ENCODE measurements at regions not wholly inside any gene's neighbourhood (a gene's known extent, or its start where the extent isn't known, plus 50 kb on each side); places are given as distances from the start of the nearest gene placed in this dataset.

DNA sequence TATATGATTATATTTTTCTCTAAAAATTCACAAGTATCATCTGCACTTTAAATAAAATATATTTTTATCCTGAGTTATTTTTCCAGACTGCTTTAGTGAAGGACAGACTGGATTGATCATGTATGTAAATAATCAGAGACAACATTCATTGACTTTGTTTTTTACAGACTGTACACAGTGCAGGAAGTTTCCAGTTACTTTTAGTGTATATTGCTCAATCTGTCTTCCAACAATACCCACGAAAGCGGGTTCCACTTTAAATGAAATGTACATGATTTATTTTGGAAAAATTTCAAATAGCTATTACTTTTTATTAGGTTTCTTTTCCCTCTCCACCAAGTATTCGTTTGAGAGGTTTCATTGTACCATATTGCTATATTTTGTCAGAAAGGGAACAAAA lies 497.0 kb downstream of the FSCB start:
- DNase-seq (ENCODE audit: low spot score) = no peak

DNA sequence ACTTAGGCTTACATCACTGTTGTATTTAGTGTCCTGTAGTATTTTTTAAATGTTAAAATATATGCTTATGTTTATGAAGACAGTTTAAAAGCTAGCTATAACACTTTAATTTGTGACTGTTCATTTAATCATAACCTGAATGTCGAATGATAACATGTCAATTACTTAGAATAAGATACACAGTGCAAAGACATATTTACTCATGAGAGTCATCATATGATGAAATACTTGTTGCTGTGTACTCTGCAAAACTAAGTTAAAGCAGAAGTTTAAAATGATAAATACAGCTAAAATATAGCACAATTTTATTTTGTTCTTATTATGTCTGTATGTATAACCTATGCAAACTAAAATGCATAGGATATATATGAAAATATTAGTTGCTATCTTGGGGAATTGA lies 497.4 kb downstream of the FSCB start:
- DNase-seq (ENCODE audit: low spot score) = no peak

DNA sequence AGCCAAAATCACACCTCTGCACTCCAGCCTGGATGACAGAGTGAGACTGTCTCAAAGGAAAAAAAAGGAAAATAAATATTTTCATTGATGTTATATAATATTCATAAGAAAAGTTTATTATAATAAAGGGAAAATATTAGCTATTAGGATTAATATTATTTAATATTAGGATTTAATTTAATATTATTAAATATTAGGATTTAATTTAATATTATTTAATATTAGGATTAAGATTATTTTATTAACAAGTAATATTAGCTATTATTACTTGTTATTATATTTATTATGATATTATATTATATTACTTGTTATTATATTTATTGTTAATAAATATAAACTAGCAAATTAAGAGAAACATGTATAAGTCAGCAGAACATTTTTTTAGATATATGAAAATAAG lies 518.1 kb downstream of the FSCB start:
- DNase-seq (ENCODE audit: low spot score) = no peak

DNA sequence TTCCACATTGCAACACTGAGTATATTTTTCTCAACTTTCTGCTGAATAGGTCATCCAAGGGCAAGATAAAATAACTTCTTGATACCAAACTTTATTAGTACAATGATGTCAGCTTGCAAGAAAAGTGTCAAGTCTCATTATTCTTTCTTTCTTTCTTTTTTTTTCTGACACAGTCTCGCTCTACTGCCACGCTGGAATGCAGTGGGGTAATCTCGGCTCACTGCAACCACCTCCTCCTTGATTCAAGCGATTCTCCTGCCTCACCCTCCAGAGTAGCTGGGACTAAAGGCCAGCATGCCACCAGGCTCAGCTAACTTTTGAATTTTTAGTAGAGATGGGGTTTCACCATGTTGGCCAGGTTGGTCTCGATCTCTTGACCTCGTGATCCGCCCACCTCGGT lies 523.4 kb downstream of the FSCB start:
- no peak for DNase-seq (ENCODE audit: low spot score)

DNA sequence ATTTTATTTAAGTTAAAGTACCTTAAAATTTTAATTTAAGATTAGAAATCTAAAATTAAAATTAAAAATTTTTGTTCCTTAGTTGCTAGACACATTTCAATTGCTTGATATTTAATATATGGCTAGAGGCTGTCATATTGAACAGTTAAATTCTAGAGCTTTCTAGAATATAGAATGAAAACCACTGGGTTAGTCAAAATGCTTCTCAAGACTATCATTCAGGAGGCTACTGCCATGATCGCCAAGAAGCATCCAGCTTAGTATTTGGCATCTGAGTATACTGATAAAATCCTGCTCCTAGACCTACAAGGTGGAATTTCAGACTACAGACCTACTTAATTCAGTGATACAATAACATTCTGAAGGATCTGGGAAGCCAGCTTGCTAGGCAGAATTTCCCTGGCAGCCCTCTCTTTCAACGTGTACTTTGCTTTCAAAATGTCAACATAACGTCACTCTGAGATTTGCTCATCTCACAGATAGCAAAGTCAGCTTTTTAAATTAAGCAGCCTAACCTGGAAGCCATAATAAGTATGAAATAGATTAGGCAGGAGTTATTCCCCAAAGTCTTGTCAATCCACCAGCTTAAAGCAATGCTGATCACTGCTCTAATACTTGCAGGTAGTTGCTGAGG lies 525.8 kb downstream of the FSCB start:
- no peak for DNase-seq (ENCODE audit: low spot score)

DNA sequence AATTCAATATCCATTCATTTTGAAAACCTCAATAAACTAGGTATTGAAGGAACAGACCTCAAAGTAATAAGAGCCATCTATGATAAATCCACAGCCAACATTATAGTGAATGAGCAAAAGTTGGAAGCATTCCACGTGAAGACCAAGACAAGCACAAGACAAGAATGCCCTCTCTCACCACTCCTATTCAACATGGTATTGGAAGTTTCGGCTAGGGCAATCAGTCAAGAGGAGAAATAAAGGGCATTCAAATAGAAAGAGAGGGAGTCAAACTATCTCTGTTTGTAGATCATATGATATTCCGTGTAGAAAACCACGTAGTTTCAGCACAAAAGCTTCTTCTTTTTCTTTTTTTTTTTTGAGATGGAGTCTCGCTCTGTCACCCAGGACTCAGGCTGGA lies 550.3 kb downstream of the FSCB start:
- no peak for DNase-seq (ENCODE audit: low spot score)

DNA sequence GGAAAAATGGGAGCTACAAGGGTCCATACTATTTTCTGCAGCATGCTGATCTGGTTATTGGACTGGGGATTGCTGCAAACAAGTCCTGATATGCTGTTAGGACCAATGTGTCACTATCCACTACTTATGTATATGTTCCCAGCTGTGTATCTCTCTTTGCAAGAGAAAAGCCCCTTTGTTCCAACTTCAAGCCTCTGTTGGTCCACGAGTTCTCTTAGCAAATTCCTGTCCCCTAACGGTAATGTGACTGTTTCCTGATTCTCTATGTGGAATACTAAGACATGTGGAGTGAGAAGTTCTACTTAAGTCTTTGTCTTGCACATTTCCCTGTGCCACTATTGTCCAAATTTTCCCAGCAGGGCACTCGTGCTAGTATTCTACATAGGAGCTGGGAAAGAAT lies 557.7 kb downstream of the FSCB start:
- no peak for DNase-seq (ENCODE audit: low spot score)

DNA sequence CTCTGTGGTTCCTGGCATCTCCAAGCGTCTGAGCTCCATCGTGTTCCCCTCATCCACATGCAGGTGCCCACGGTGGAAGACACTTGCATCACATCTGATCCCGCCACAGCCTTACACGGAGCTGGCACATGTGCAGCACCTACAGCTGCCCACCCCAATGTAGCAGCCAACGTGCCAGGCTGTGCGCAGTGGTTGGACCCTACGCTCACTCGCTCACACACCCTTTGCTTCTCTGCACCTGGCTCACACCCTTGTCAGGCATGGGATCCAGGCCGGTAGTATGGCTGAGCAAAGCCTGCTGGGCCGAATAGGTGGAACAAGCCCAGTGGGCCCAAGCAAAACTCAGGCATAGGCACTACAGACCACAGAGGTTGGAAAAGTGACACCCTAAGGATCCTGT lies 567.2 kb downstream of the FSCB start:
- DNase-seq (ENCODE audit: low spot score) = no peak

DNA sequence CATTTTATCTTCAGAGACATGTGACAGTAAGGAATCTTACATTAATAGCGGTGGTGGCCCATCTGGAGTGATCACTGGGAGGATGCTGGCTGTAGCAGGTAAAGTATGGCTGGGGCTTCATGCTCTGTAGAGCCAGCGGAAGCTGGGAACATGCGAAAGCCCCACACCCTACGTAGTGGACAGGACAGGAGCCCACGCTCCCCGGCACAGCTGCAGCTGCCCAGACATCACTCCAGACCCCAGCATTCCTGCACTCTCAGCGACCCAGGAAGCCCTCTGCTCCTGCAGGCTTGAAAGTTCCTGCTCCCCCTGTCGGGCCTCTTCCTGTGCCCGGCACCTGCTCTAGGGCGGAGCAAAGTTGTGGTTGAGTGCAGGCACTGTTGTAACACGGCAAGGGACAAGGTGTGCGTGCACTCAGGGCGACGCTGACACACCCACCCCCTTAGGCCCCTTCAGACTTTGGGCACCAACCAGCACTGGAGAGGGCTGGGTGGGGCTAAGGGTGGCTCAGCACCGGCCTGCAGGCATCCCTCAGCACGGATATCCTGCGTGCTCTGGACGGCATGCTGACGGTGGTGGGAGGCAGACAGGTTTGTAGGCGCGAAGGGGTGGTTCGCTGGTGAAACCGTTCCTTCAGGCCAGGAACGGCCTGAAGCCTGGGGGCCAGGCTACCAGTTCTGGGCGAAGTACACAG lies 568.3 kb downstream of the FSCB start:
- no peak for DNase-seq (ENCODE audit: low spot score)

DNA sequence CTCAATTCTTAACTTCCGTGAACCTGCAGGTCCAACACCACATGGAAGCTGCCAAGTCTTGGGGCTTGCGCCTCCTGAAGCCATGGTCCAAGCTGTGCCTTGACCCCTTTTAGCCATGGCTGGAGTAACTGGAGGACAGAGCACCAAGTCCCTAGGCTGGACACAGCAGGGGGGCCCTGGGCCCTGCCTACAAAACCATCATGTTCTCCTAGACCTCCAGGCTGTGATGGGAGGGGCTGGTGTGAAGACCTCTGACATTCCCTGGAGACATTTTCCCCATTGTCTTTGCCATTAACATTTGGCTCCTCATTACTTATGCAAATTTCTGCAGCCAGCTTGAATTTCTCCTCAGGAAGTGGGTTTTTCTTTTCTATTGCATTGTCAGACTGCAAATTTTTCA lies 570.1 kb downstream of the FSCB start:
- DNase-seq (ENCODE audit: low spot score) = no peak

DNA sequence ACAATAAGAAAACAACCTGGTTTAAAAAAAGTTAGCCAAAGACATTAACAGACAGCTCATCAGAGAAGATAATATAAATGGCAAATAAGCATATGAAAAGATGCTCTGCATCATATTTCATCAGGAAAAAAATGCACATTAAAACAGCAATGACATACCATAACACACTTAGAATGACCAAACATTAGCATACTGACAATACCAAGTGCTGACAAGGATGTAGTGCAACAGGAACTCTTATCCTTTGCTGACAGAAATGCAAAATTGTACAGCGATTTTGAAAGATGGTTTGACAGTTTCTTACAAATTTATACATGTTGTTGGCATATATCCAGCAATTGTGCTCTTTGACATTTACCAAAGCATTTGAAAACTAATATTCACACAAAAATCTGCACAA lies 573.0 kb downstream of the FSCB start:
- no peak for DNase-seq (ENCODE audit: low spot score)

DNA sequence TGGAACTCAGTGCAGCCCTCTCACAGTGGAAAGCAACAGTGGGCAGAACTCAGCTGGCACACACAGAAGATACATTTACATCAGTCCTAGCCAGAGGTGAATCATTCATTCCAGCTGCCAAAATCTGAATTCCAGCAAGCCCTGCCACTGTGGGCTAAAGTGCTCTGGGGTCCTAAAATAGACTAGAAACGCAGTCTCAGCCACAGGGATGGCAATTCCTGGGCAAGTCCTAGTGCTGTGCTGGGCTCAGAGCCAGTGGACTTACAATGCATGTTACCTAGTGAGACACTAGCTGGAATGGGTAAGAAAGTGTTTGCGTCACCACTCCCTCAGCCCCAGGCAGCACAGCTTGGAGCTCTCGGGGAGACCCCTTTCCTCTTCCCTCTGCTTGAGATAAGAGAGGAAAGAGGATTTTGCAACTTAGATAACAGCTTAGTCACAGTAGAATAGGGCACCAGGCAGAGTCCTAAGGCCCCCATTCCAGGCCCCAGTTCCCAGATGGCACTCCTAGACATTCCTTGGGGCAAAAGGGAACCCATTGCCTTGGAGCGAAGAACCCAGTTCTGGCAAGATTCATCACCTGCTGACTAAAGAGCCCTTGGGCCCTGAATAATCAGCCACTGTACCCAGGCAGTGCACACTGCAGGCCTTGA lies 592.9 kb downstream of the FSCB start:
- DNase-seq (ENCODE audit: low spot score) = no peak

DNA sequence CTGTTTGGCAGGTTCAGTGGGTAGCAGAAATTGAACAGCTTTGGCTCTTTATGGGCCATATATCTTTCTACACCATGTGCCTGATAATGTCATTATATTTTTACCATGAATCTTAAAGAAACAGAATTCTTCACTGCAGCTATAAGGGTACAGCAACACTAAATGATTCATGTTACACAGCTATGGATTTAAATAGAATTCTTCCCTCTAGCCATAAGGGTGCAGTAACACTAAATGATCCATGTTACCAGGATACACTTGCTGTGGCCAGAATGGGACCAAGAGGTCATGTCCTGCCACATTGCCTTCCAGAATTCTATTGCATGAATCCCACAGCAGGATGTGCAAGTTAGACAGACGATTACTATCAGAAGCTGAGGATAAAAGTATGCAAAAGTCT lies 603.9 kb downstream of the FSCB start:
- DNase-seq (ENCODE audit: low spot score) = no peak

DNA sequence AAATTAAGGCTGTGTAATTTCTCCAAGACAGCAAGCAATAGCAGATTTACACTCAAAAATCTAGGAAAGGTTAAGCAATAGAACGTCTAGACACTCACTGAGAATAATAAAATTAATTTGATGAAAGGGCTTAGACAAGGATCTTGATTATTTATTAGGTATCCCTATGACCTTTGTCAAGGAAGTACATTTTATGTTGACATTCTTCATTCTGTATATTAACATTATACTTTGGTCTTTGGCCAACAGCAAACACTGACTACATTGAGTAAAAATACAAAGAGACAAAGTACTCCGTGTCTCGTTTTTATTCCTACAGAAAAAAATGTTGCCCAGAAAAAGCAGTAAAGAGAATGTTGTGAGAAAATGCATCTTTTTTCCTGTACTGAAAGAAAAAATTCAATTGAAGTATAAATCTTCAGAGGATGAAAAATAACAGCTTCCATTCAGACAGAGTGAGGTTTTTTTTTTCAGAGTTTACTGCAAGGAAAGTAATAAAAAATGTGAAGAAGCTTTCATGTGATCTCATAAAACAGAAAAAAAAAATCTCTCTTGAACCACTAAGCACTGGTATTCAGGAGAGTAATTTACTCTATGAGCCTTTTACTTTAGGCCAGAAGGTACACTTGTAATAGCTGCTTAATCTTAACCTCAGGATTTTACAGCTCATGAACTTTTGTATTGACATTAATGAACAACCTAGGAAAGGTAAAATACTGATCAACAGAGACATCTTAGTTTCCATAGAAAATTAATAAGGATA lies 605.0 kb downstream of the FSCB start:
- no peak for DNase-seq (ENCODE audit: low spot score)

DNA sequence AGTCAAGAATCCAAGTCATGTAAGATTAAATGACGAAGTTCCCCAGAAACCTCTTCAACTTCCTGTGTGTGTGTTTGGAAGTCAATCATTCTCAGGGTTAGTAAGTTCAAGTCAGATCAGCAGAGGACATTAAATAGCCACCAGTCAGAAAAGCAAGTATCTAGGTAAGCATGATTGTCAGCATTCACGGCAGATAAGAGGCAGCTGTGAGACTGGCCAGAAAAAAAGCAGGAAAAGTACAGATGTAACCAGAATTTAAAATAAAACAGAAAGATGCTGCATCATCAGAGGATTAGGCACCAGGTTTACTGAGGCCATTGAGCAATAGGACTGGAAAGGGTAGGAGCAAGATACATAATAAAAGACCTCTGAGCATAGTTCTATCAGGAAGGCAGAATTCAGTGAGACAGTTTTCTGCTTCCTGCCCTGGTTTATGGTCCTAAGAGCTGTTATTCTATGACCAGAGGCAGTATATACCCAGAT lies 606.9 kb downstream of the FSCB start:
- DNase-seq (ENCODE audit: low spot score) = no peak

DNA sequence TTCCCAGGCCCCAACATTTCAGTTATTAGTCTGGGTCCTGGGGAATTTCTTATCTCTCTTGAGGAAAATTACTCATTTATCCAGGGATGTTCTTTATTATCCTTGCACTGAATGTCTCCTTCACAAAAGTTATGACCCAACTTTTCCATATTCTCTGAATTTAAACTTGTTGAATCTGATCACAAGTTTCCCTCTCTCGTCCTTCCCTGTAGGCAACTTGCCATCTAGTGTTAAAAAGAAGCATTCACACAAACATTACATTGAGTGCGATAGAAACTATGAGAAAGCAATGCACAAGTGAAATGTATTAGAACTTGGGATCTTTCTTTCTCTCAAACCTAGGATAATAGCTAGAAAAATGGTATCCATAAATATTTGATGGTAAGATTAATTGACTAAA lies 608.4 kb downstream of the FSCB start:
- no peak for DNase-seq (ENCODE audit: low spot score)

DNA sequence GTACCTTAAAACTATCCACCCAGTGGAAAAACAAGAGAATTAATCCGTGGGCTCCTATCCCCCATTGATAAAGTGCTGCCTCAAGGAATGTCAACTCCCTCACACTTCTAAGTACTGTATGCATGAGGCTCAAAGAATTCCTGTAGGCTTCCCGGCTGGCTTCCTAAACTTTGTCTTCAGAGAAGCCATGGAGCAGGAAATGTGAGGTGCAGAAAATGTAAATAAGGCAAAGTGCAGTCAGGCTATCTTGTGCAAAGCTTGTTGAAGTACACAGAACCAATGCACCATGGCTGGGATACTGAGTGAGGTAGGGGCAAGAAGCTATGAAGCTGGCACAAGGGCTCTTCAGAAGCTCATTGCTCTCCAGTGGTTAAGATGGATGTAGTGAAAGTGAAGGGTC lies 611.0 kb downstream of the FSCB start:
- DNase-seq (ENCODE audit: low spot score) = no peak

DNA sequence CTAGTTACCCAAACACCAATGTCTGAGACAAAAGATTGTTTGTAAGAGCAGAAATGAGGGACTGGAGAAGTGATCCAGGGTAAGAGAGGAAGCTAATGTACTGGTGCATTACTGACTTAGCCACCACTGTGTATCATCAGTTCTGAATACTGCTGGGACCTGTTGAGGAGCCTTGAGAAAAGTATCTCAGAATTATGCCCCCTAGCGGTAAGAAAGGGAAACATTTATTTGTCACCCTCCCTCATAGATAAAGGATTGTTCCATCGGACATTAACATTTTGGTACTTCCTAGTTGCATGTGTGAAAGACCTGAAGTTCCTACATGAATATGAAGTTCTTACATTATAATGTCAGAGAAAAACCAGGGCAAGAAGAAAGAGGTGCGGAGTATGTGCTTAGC lies 612.5 kb downstream of the FSCB start:
- DNase-seq (ENCODE audit: low spot score) = no peak

DNA sequence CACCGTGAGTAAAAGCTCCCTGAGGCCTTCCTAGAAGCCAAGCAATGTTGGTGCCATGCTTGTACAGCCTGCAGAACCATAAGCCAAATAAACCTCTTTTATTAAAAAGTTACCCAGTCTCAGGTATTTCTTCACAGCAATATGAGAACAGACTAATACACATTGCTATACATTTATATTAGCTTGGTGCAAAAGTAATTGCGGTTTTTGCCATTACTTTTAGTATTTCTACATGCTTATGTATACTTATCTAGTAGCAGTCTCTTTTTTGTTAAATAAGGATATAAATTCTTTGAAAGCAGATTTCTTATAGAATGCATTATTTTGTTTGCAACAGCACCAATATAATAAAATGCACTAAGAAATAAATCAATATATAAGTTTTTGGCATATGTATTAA lies 619.6 kb downstream of the FSCB start:
- DNase-seq (ENCODE audit: low spot score) = no peak

DNA sequence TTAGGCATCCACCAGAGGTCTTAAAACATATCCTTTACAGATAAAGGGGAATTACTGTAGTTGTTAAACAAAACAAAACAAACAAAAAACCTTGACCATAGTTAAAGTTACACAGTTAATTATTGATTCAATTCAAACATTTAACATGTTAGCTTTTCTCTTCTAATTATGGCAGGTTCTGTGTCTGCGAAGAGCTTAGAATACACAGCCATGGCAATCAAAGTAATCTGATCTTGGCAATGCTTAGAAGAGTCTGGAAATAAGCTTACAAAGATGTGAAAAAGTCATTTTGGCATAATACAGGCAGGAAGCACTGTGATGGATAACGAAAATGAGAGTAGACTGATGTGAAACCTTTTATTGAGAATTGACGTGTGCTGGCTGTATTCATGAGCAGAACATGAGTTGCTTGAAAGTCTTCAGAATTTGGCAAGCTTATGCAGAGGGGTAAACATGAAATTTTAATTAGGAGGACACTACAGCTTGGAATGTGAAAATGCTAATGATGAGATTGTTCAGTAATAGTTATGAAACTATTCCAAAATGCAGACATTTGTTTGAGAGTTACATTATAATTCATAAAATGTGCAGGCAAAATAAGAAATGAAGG lies 629.6 kb downstream of the FSCB start:
- no peak for DNase-seq (ENCODE audit: low spot score)

DNA sequence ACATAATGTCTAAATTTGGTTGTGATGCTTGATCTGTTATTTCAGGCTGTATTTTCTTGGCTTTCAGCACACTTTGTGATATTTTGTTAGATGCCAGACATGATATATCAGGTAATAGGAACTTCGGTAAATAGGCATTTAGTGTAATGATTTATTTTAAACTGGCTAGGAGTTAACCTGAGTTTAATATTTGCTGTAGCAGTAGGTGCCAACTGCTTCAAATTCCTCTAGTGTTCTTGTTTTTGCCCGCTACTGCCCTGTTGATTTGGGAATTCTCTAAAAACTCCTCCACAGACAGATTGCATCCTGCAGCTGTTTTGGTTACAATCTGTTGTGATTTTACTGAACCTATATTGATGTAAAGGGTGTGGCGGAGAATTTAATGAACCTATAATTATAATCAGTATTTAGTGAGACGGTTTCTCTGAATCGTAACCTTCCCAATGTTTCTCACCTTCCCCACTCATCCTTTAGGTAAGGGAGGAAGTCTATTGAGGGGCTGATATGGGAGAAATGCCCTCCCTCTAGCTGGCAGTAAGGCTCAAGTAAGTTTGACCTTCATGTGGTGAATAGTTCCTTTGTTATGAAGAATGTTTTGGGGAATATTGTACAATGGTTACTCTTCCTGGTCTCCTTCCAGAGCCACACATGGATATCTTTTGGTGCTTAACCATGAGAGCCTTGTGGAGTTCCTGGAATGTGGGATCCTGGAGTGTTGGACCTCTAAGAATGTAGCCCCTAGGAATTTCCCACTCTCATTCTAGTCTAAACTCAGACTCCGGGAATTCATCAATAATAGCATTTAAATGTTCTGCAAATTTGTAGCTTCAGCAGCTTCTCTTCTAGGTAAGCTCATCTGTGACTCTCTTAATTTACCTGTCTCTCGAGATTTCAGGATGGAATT lies 634.1 kb downstream of the FSCB start:
- DNase-seq (ENCODE audit: low spot score) = no peak
